G401.6 (cell line): ENCODE measurements at regions not wholly inside any gene's neighbourhood (a gene's known extent, or its start where the extent isn't known, plus 50 kb on each side); places are given as distances from the start of the nearest gene placed in this dataset.
"Not testable (repeated sequence)": the region's sequence is repeated elsewhere in the genome, so short reads cannot be mapped to it uniquely, and the experiment has no call there.

Experiments used
- FAIRE-seq: peaks from 2 replicates; lab custom pipeline; 2012; peaks lifted over from hg19 to GRCh38; lab: Jason Lieb, UNC

DNA sequence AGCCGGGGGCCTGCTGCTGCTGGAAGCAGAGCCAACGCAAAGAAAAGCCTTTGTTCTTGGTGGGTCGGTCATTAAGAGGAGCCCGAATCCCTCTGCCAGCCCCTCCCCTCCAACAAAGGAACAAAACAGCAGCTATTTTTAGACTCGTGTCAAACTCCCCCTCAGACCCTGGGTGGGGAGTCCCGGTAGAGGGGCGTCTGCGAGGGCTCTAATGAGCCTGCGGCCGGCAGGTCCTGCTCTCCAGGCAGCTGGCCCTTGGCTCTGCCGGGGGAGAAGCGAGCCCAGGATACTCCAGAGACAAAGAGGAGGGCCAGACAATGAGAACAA, 114.0 kb downstream of the LHX2 start:
- no peak for FAIRE-seq

GRCh38 chr9:124126648-124127646, 115.4 kb downstream of the LHX2 start:
- no peak for FAIRE-seq

GRCh38 chr9:124128568-124129166, 117.1 kb downstream of the LHX2 start:
- peak; percentile 89 for FAIRE-seq

- FAIRE-seq, result no peak
These were observed 118.9 kb downstream of the LHX2 start for GRCh38 chr9:124130277-124131075.

- not testable (repeated sequence) for FAIRE-seq
These were observed 120.0 kb downstream of the LHX2 start for GRCh38 chr9:124131518-124131917.

DNA sequence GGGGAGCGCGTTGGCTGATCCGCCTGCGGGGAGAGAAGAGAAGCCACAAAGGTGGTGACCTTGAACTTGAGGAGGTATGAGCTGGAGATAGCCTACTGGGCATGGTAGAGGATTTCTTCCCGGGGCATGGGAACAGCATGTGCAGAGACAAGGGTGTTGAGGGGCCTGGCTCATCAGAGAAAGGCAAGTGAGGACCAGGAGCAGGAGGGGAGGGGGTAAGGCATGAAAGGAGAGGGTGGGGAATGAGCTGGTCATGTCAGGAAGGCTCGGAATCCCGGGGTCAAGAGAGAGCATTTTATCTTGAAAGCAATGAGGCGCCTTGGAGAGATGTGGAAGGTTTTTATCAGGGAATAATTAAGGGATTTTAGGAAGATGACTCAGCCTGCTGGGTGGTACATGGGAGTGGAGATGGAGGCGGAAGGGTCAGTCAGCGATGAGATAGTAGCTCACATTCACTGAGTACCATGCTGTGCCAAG, 121.1 kb downstream of the LHX2 start:
- FAIRE-seq, result no peak

DNA sequence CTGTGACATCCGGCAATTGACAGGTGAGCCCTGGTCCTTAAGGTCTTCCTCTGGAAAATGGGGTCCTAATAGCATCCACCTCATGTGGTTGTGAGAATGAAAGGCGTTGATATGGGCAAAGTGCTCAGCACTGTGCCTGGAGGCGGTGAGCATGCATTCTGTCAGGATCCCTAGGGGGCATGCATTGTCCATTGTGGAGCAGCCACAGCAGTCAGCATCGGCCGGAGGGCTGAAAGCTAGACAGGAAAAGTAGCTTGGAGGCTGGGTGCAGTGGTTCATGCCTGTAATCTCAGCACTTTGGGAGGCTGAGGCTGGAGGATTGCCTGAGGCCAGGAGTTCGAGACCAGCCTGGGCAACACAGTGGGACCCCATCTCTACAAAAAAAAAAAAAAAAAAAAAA, 122.2 kb downstream of the LHX2 start:
- no peak for FAIRE-seq

DNA sequence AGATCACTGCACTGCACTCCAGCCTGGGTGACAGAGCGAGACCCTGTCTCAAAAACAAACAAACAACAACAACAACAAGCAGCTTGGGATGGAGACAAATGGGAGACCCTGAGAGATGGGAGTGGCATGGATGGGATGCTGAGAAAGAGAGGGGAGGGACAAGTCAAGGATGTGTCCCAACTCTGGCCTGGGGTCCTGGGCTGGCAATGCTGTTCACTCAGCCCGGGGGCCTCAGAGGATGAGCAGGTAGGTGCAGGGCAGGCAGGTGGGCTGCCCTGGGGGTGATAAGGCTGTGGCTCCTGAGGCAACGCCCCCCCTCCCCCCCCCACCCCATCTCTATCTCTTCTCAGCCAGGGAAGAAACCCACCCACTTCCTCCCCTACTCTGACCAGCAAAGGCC, 123.0 kb downstream of the LHX2 start:
- no peak for FAIRE-seq

DNA sequence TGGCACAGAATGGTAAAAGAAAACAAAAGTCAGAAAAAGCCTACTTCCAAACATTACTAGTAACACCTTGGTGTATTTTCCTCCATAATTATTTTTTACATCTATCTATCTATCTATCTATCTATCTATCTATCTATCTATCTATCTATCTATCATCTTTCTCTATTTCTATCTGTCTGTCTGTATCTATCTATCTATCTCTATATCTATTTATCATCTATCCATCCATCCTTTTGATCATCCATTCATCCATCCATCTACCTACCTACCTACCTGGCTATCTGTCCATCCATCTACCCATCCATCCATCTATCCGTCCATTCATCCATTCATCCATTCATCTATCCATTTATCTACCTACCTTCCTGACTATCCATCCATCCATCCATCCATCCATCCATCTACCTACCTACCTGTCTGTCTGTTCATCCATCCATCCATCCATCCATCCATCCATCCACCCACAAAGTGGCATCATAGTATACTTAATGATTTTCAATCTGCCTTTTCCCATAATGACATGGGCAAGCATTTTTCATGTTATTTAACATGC, 121.9 kb upstream of the NEK6 start:
- no peak for FAIRE-seq

- no peak for FAIRE-seq
These were observed 120.5 kb upstream of the NEK6 start for GRCh38 chr9:124137009-124137943.

GRCh38 chr9:124137944-124138335, 119.8 kb upstream of the NEK6 start:
- no peak for FAIRE-seq

- no peak for FAIRE-seq
These were observed 118.7 kb upstream of the NEK6 start for GRCh38 chr9:124139001-124139400.

DNA sequence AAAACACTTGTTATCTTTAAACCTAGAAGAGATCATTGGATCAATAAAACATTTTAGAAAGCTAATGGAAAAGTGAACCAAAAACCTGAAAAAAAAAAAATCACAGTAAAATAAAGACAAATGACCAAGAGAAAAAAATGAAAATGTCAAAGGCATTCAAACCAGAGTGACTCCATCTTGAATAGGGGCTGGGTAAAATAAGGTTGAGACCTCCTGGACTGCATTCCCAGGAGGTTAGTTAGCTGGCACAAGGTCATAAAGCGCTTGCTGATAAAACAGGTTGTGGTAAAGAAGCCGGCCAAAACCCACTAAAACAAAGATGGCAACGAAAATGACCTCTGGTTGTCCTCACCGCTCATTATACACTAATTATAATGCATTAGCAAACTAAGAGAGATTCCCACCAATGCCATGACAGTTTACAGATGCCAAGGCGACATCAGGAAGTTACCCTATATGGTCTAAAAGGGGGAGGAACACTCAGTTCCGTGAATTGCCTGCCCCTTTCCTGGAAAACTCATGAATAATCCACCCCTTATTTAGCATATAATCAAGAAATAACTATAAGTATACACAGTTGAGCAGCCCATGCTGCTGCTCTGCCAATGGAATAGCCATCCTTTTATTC, 116.7 kb upstream of the NEK6 start:
- no peak for FAIRE-seq

DNA sequence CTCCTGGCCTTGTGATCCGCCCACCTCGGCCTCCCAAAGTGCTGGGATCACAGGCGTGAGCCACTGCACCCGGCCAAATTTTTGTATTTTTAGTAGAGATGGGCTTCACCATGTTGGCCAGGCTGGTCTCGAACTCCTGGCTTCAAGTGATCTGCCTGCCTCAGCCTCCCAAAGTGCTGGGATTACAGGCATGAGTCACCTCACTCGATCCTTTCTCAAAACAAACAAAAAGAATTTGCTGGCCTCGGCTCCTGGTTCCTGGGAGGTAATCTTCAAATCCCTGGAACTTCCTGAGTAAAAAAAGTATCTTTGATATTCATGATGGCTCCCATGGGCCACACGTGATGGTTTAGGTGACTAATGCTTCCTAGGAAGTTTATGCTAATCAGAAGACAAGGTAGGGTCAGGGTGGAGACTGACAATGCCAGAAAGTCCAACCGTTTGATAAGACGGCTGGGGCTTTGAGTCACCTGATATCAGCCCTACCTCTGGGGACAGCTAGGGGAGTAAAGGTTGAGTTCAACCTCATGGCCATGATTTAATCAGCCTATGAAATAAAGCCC, 113.1 kb upstream of the NEK6 start:
- not testable (repeated sequence) for FAIRE-seq

DNA sequence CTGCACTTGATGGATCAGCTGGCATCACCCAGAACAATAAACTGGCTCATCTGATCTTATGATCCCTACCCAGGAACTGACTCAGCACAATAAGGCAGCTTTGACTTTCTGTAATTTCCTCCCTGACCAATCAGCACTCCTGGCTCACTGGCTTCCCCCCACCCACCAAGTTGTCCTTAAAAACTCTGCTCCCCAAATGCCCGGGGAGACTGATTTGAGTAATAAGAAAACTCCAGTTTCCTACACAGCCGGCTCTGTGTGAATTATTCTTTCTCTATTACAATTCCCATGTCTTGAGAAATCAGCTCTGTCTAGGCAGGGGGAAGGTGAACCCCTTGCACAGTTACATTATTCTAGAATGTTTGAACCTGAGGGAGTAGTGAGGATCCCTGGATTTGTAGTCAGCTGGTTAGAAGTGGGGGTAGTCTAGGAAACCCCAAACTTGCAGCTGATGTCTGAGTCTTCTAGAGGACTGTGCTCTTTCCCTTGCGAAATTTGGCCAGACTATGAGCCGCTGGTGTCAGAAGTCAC, 111.7 kb upstream of the NEK6 start:
- no peak for FAIRE-seq

DNA sequence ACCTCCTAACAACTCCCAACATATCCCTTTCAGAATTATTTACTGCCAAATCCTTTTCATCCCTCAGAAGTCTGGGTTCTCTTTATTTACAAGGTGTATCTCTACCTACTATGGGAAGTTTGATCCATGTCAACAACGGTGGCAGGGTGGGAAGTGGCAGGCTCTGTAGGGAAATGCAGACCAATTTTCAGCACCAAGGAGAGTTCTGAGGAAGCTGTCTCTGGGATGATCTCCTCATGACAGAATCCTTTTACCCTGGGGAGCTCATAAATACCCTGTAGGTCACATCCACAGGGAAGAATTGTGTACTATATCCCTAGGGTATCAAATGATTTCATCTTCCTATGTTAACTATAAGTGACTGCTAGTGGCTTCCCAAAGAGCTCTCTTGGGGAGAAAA, 107.8 kb upstream of the NEK6 start:
- no peak for FAIRE-seq

DNA sequence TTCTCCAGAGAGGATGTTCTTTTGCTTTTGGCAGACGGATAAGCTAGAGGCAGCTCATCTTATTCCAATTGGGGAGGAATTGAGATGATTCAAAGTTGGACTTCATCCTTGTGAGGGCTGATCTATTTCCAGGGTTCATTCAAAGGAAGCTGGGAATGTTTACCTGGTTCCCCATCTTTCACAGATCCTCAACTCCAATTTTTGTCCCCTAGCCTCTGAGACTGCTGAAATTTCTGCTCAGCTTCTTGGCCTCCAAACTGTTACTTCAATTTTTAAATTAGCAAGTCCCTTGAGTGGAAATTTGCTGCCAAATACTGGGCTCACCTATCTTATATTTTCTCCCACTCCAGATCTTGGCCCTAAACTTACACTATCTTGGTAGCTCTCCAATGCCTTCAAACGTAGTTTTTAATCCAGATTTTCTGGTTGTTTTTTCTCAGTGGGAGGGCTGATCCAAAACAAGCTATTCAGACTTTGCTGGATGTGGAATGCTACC, 93.9 kb upstream of the NEK6 start:
- FAIRE-seq, result no peak

DNA sequence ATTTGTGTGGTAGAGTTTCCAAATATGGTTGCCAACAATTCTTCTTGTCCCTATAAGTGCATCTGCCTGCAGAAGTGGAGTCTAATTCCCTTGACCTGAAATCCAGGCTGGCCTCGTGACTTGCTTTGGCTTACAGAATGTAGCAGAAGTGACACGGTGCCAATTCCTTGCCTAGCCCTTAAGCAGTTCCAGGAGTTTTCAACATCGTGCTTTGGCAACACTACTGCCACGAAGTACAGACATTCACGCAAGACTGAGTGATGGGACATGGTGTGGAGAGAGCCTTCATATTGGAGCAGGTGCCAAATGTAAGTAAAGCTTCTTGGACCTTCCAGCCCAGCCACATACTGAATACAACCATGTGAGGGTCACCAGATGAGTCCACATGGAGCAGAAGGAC, 92.9 kb upstream of the NEK6 start:
- no peak for FAIRE-seq

DNA sequence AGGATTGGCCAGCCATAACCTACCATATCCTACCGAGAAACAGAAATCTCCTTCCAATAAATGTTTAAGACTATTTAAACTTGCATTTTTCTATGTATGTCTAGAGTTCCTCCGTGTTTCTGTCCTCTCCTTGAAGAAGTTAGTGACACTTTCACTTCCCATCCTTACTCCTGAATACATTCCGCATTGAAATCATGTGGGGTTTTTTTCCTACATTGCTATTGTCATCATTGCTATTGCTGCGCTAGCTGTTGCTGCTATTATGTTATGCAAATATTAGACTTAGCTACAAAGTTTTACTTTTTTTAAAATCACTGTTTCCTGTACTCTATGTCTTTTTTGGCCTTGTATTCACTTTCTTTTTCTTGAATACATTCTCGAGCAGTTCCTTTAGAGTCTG, 83.3 kb upstream of the NEK6 start:
- no peak for FAIRE-seq

DNA sequence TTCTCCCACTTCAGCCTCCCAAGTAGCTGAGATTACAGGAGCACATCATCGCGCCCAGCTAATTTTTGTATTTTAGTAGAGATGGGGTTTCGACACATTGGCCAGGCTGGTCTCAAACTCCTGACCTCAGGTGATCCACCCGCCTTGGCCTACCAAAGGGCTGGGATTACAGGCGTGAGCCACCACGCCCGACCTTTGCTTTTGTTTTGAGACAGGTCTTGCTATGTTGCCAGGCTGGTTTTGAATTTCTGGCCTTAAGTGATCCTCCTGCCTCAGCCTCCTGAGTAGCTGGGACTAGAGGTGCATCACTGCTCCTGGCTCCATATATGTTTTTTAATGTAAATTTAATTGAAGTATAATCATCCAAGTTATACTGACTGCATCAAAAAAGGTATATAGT, 80.2 kb upstream of the NEK6 start:
- not testable (repeated sequence) for FAIRE-seq
